SK-N-MC (cell line): ENCODE measurements at regions not wholly inside any gene's neighbourhood (a gene's known extent, or its start where the extent isn't known, plus 50 kb on each side); places are given as distances from the start of the nearest gene placed in this dataset.

Source experiments
- DNase-seq: peaks from one replicate; pipeline ENCODE4 v3.0.0-alpha.2; 2011; ENCODE audit warnings: low read depth, low spot score
- H3K27ac ChIP-seq: fragments of 200-600 bp; sonication (generic); 2 replicates; pipeline ENCODE4 v1.5.1; 2016; ENCODE audit warnings: mixed run types
- H3K36me3 ChIP-seq: fragments of 200-600 bp; sonication (generic); 2 replicates; pipeline ENCODE4 v1.6.1; 2017; ENCODE audit warnings: antibody characterized with exemption, low read length, mixed read lengths; ENCODE audit not compliant: insufficient read depth
- H3K4me3 ChIP-seq: fragments of 200-600 bp; sonication (generic); 2 replicates; pipeline ENCODE4 v1.5.1; 2016
- H3K9ac ChIP-seq: fragments of 200-600 bp; sonication (generic); 2 replicates; pipeline ENCODE4 v1.8.0; 2017; ENCODE audit warnings: mixed run types, mixed read lengths; ENCODE audit not compliant: insufficient read length
- H3K9me3 ChIP-seq: fragments of 200-600 bp; sonication (generic); 2 replicates; pipeline ENCODE4 v1.6.1; 2017; ENCODE audit warnings: low read depth, mild to moderate bottlenecking, antibody characterized with exemption, low read length, moderate library complexity, mixed read lengths
- EZH2 ChIP-seq: fragments of 200-600 bp; sonication (generic); IDR thresholded peaks from one replicate; pipeline ENCODE4 v1.6.1; 2017; ENCODE audit warnings: antibody characterized with exemption
- FOXP2 ChIP-seq: optimal IDR thresholded peaks from 2 replicates; pipeline ENCODE3; 2011; ENCODE audit warnings: mild to moderate bottlenecking, moderate library complexity; ENCODE audit not compliant: insufficient read depth; ENCODE audit errors: extremely low read length, control extremely low read depth
- POLR2AphosphoS5 ChIP-seq: IDR thresholded peaks from 2 replicates; pipeline ENCODE4 v1.6.1; 2012; ENCODE audit warnings: mild to moderate bottlenecking, low read depth, low read length, borderline replicate concordance

DNA sequence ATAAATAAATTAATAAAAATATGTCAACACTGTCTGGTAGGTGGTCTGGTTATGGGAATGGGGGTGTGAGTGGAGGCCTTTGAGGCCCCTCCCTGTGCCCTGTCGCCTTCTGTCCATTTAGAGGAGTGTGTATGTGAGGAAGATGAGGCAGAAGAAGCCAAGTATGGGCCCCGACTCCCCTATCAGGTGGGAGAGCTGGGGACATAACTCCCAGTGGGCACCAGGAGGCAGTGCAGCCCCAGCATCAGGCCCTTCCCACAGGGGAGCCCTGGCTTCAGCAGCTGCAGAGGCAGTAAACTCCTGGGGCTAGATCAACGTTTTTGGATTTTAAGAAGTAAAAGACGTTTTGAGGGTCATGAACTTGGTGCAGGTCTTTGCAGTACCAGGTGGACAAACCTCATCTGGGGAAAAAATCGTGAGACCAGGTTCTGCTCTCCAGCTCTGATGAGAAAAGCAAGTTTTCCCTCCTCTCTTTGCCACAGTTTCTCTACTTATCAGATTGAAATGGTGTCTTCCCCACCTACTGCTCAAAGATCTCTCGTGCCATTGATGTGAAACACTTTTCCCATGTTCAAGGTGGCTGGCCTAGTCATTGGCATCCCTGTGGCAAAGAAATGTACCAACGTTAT lies 167.8 kb upstream of the EEPD1 start:
- Histone ChIP-seq H3K4me3 (no peak overlapping the region), H3K36me3 (no peaks in the 10 kb centered on the region), H3K9me3 (no peaks in the 10 kb centered on the region), H3K27ac (no peak overlapping the region), H3K9ac (no peak overlapping the region)
- TF ChIP-seq EZH2, result no peak
- TF ChIP-seq POLR2AphosphoS5, result no peak
- TF ChIP-seq FOXP2, result no peak
- peak; percentile 18 for DNase-seq

DNA sequence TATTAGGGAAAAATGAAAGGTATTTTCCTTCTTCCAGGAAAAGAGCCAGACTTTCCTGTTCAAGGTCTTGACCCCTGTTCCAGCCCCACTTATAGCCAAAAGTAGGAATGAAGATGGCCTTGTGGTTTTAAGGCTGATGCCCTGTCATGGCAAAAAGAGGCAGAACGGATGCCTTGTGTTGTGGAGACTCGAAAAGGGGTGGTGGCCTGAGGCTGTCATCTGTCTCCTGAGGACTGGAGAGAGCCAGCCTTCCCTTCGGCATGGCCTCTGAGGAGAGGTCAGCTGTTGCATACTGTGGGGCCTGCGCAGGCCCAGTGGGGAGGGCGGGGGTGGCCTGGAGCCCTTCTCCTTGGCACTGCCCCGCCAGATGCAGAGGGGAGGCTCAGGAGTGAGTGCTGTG lies 166.0 kb upstream of the EEPD1 start:
- no peak overlapping the region for H3K9ac ChIP-seq
- no peak overlapping the region for H3K4me3 ChIP-seq
- no peaks in the 10 kb centered on the region for H3K36me3 ChIP-seq
- no peak for TF ChIP-seq FOXP2
- no peak for TF ChIP-seq POLR2AphosphoS5
- TF ChIP-seq EZH2, result no peak
- H3K27ac ChIP-seq, result no peak overlapping the region
- no peaks in the 10 kb centered on the region for H3K9me3 ChIP-seq
- DNase-seq, result no peak

DNA sequence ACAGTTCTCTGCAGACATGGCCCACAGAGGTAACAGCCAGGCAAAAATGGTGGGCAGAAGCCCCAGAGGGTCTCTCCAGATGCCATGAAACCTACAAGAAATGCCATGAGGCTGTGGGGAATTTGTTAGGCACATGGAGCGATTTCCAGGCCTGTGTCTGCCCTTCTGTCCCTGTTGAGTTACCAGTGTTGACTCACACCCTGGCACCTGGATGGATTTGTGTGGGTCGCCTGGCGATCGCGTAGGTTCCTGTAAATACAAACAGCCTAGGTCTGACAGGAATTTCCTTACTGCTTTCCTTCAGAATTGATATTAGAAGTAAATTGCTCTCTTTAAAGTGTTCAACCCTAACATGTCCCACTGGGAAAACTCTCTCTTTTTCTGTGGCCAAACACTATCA lies 164.9 kb upstream of the EEPD1 start:
- DNase-seq, result no peak
- H3K4me3 ChIP-seq, result no peak overlapping the region
- H3K9ac ChIP-seq, result no peak overlapping the region
- H3K27ac ChIP-seq, result no peak overlapping the region
- H3K36me3 ChIP-seq, result no peaks in the 10 kb centered on the region
- no peaks in the 10 kb centered on the region for H3K9me3 ChIP-seq
- no peak for TF ChIP-seq FOXP2
- TF ChIP-seq EZH2, result no peak
- TF ChIP-seq POLR2AphosphoS5, result no peak

DNA sequence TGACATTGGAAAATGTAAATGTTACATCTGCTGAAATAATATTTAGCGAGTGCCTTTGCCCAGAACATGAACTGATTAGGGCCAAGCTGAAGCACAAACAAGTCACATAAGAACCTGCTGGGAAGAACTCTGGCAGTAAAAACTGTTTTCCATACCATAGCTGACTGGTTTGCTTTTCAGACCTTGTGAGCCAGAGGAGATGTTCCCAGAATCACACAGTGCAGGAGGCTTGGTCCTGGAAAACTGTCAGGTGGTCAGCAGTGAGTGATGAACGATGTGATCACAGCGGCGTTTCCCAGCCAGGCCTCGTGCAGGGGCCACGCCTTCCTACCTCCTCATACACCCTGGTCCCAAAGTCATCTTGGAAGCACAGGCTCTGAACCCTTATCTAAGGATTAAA lies 164.2 kb upstream of the EEPD1 start:
- Histone ChIP-seq H3K27ac (no peak overlapping the region), H3K36me3 (no peaks in the 10 kb centered on the region), H3K9ac (no peak overlapping the region), H3K9me3 (no peaks in the 10 kb centered on the region), H3K4me3 (no peak overlapping the region)
- no peak for DNase-seq
- TF ChIP-seq FOXP2, result no peak
- TF ChIP-seq EZH2, result no peak
- no peak for TF ChIP-seq POLR2AphosphoS5

GRCh38 chr7:35991511-35992232 lies 161.4 kb upstream of the EEPD1 start:
- no peaks in the 10 kb centered on the region for H3K36me3 ChIP-seq
- H3K4me3 ChIP-seq, result no peak overlapping the region
- H3K9ac ChIP-seq, result no peak overlapping the region
- H3K27ac ChIP-seq, result no peak overlapping the region
- no peak for DNase-seq
- H3K9me3 ChIP-seq, result no peaks in the 10 kb centered on the region
- TF ChIP-seq EZH2, result no peak

DNA sequence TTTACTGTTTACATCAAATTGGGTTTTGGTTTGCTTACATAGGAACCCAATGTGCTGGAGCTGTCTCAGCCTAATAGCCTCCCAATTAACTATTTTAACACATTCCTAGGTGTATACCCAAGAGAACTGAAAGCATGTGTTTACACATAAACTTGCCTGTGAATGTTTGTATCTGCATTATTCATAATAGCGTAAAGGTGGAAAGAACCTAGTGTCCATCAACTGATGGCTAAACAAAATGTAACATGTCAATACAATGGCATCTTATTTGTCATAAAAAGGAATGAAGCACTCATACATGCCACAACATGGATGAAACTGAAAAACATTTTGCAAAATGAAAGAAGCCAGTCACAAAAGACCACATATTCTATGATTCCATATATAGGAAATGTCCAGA lies 160.6 kb upstream of the EEPD1 start:
- no peak overlapping the region for H3K27ac ChIP-seq
- H3K9me3 ChIP-seq, result no peaks in the 10 kb centered on the region
- TF ChIP-seq EZH2 (no peak), POLR2AphosphoS5 (no peak), FOXP2 (no peak)
- no peak overlapping the region for H3K9ac ChIP-seq
- no peaks in the 10 kb centered on the region for H3K36me3 ChIP-seq
- no peak overlapping the region for H3K4me3 ChIP-seq
- no peak for DNase-seq

DNA sequence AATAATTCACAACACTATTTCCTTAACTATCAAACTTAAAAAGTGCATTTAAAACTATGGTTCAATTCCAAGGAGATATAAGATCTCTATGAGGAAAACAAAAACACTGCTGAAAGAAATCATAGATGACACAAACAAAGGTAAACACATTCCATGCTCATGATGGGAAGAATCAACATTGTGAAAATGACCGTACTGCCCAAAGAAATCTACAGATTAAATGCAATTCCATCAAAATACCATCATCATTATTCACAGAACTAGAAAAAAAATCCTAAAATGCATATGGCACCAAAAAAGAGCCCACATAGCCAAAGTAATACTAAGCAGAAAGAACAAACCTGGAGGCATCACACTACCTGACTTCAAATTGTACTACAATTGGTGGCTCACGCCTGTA lies 159.9 kb upstream of the EEPD1 start:
- Histone ChIP-seq H3K9ac (no peak overlapping the region), H3K27ac (no peak overlapping the region), H3K36me3 (no peaks in the 10 kb centered on the region), H3K9me3 (no peaks in the 10 kb centered on the region), H3K4me3 (no peak overlapping the region)
- no peak for TF ChIP-seq EZH2
- no peak for TF ChIP-seq POLR2AphosphoS5
- no peak for DNase-seq

- no peak overlapping the region for H3K9ac ChIP-seq
- DNase-seq, result no peak
- H3K27ac ChIP-seq, result no peak overlapping the region
- no peaks in the 10 kb centered on the region for H3K36me3 ChIP-seq
- no peak for TF ChIP-seq EZH2
- TF ChIP-seq POLR2AphosphoS5, result no peak
- no peak for TF ChIP-seq FOXP2
- no peaks in the 10 kb centered on the region for H3K9me3 ChIP-seq
- no peak overlapping the region for H3K4me3 ChIP-seq
These were observed 159.1 kb upstream of the EEPD1 start for GRCh38 chr7:35993676-35994606.

- no peaks in the 10 kb centered on the region for H3K9me3 ChIP-seq
- no peak overlapping the region for H3K4me3 ChIP-seq
- TF ChIP-seq FOXP2, result no peak
- TF ChIP-seq POLR2AphosphoS5, result no peak
- TF ChIP-seq EZH2, result no peak
- H3K36me3 ChIP-seq, result no peaks in the 10 kb centered on the region
- no peak overlapping the region for H3K27ac ChIP-seq
- no peak for DNase-seq
- H3K9ac ChIP-seq, result no peak overlapping the region
These were observed 157.7 kb upstream of the EEPD1 start for GRCh38 chr7:35995334-35995733.
